ENCODE measurements at regions not wholly inside any gene's neighbourhood (a gene's known extent, or its start where the extent isn't known, plus 50 kb on each side); places are given as distances from the start of the nearest gene placed in this dataset.

DNA sequence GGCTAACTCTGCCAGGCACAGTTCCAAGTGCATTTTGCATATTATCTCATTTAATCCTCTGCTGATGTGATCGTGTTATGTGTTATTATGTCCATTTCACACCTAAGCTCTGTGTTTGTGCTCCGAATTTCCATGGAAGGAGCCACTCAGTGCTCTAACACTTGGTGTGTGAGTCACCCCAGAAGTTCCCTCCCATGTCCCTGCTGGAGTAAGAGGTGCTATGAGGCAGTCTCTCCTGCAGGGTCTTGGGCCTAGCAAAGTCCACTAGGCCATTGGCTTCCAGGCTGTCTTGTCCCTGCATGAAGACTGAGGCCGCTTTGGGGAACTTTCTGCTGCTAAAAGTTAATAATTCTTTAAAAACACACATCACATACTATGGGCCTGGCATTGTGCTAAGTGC is 405.9 kb upstream of the SULF2 start:
- Histone ChIP-seq H3K36me3 (ENCODE audit: control insufficient read depth, insufficient read depth, low read length) (no peaks in the 10 kb centered on the region), H3K9me3 (no peaks in the 10 kb centered on the region), H3K4me1 (peaks cover 18% of the 10 kb centered on the region), H3K27me3 (replicated peaks; ENCODE audit: control insufficient read depth, insufficient read depth, low read length) (no peaks in the 10 kb centered on the region), H3K4me3 (ENCODE audit: low read depth, low read length) (no peak overlapping the region)
- ChIA-PET CTCF (interaction anchor here (0.6 to 2.8 kb wide), 5 partner anchors 32 to 430 kb away, joined by 3 to 30 read pairs (median 5); no protein-coding TSS in a partner anchor), POLR2A (interaction anchor here (0.6 to 1.0 kb wide), 2 partner anchors 31 to 105 kb away, joined by 3 to 4 read pairs; no protein-coding TSS in a partner anchor)
- Mint-ChIP-seq H3K9me3 (ENCODE audit: unreplicated experiment) (no peaks in the 10 kb centered on the region), H3K36me3 (ENCODE audit: insufficient read depth, unreplicated experiment) (no peaks in the 10 kb centered on the region), H3K27ac (ENCODE audit: unreplicated experiment) (peak overlapping the region; percentile 58), H3K4me3 (ENCODE audit: unreplicated experiment) (no peak overlapping the region), H3K27me3 (ENCODE audit: insufficient read depth, unreplicated experiment) (no peaks in the 10 kb centered on the region), H3K4me1 (ENCODE audit: low read depth, unreplicated experiment) (peaks cover 26% of the 10 kb centered on the region)
- peak in 1 of 2 experiments; percentile 66 for DNase-seq
- TF ChIP-seq, protein P1, sequence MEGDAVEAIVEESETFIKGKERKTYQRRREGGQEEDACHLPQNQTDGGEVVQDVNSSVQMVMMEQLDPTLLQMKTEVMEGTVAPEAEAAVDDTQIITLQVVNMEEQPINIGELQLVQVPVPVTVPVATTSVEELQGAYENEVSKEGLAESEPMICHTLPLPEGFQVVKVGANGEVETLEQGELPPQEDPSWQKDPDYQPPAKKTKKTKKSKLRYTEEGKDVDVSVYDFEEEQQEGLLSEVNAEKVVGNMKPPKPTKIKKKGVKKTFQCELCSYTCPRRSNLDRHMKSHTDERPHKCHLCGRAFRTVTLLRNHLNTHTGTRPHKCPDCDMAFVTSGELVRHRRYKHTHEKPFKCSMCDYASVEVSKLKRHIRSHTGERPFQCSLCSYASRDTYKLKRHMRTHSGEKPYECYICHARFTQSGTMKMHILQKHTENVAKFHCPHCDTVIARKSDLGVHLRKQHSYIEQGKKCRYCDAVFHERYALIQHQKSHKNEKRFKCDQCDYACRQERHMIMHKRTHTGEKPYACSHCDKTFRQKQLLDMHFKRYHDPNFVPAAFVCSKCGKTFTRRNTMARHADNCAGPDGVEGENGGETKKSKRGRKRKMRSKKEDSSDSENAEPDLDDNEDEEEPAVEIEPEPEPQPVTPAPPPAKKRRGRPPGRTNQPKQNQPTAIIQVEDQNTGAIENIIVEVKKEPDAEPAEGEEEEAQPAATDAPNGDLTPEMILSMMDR (IDR thresholded peaks at IDR 0.05; ENCODE audit: insufficient read depth in 1 of 2, low read depth in 1 of 2, low read length in 1 of 2, severe bottlenecking in 1 of 2, unreplicated experiment in 1 of 2), result no peak
- no TSS peak for BruUV-seq (replicated peaks)
- intact Hi-C loops (cut with micrococcal nuclease; ENCODE audit: unreplicated experiment), result loop anchor here (2.0 kb wide), 1 partner anchor 104 kb away; no protein-coding TSS in a partner anchor

- POLR2A ChIA-PET, result interaction anchor here (0.6 to 1.0 kb wide), 2 partner anchors 32 to 105 kb away, joined by 3 to 4 read pairs; no protein-coding TSS in a partner anchor
- no peaks in the 10 kb centered on the region for H3K27me3 Mint-ChIP-seq (ENCODE audit: insufficient read depth, unreplicated experiment)
- H3K27me3 ChIP-seq (replicated peaks; ENCODE audit: control insufficient read depth, insufficient read depth, low read length), result no peaks in the 10 kb centered on the region
- no peak overlapping the region for H3K4me3 Mint-ChIP-seq (ENCODE audit: unreplicated experiment)
- no TSS peak for BruUV-seq (replicated peaks)
- TF ChIP-seq, protein P1 (IDR thresholded peaks at IDR 0.05; ENCODE audit: insufficient read depth in 1 of 2, low read depth in 1 of 2, low read length in 1 of 2, severe bottlenecking in 1 of 2, unreplicated experiment in 1 of 2), result no peak
- H3K27ac Mint-ChIP-seq (ENCODE audit: unreplicated experiment), result peak overlapping the region; percentile 58
- intact Hi-C loops (cut with micrococcal nuclease; ENCODE audit: unreplicated experiment), result loop anchor here (2.0 kb wide), 1 partner anchor 104 kb away; no protein-coding TSS in a partner anchor
- peak in 1 of 2 experiments; percentile 29 for DNase-seq
- H3K4me3 ChIP-seq (ENCODE audit: low read depth, low read length), result no peak overlapping the region
- H3K4me1 Mint-ChIP-seq (ENCODE audit: low read depth, unreplicated experiment), result peaks cover 26% of the 10 kb centered on the region
- H3K9me3 ChIP-seq, result no peaks in the 10 kb centered on the region
- no peaks in the 10 kb centered on the region for H3K9me3 Mint-ChIP-seq (ENCODE audit: unreplicated experiment)
- H3K36me3 ChIP-seq (ENCODE audit: control insufficient read depth, insufficient read depth, low read length), result no peaks in the 10 kb centered on the region
- CTCF ChIA-PET, result interaction anchor here (0.6 to 2.8 kb wide), 5 partner anchors 33 to 430 kb away, joined by 3 to 30 read pairs (median 5); no protein-coding TSS in a partner anchor
- no peaks in the 10 kb centered on the region for H3K36me3 Mint-ChIP-seq (ENCODE audit: insufficient read depth, unreplicated experiment)
- H3K4me1 ChIP-seq, result peaks cover 18% of the 10 kb centered on the region
Measured at GRCh38 chr20:48190757-48191156, 405.5 kb upstream of the SULF2 start.

- Histone ChIP-seq H3K27me3 (replicated peaks; ENCODE audit: control insufficient read depth, insufficient read depth, low read length) (no peaks in the 10 kb centered on the region), H3K36me3 (ENCODE audit: control insufficient read depth, insufficient read depth, low read length) (no peaks in the 10 kb centered on the region), H3K9me3 (no peaks in the 10 kb centered on the region), H3K4me3 (ENCODE audit: low read depth, low read length) (no peak overlapping the region), H3K4me1 (peaks cover 18% of the 10 kb centered on the region)
- ChIA-PET CTCF (interaction anchor here (0.6 to 2.8 kb wide), 13 partner anchors 26 to 471 kb away, joined by 3 to 30 read pairs (median 3); no protein-coding TSS in a partner anchor), POLR2A (no interaction called here)
- H3K27ac Mint-ChIP-seq (ENCODE audit: unreplicated experiment), result no peak overlapping the region
- H3K4me1 Mint-ChIP-seq (ENCODE audit: low read depth, unreplicated experiment), result peaks cover 26% of the 10 kb centered on the region
- TF ChIP-seq, protein P1 (IDR thresholded peaks at IDR 0.05; ENCODE audit: insufficient read depth in 1 of 2, low read depth in 1 of 2, low read length in 1 of 2, severe bottlenecking in 1 of 2, unreplicated experiment in 1 of 2), result peak; percentile 45 to 90
- no peaks in the 10 kb centered on the region for H3K9me3 Mint-ChIP-seq (ENCODE audit: unreplicated experiment)
- intact Hi-C loops (cut with micrococcal nuclease; ENCODE audit: unreplicated experiment), result loop anchor here (1.0 kb wide), 3 partner anchors 335 to 432 kb away; no protein-coding TSS in a partner anchor
- H3K4me3 Mint-ChIP-seq (ENCODE audit: unreplicated experiment), result no peak overlapping the region
- H3K36me3 Mint-ChIP-seq (ENCODE audit: insufficient read depth, unreplicated experiment), result no peaks in the 10 kb centered on the region
- H3K27me3 Mint-ChIP-seq (ENCODE audit: insufficient read depth, unreplicated experiment), result no peaks in the 10 kb centered on the region
- peak; percentile 67 for DNase-seq
- no TSS peak for BruUV-seq (replicated peaks)
Measured at GRCh38 chr20:48189181-48189580, 403.9 kb upstream of the SULF2 start.

Data from Caco-2 (cell line).